ENCODE measurements at regions not wholly inside any gene's neighbourhood (a gene's known extent, or its start where the extent isn't known, plus 50 kb on each side); places are given as distances from the start of the nearest gene placed in this dataset.
"Not testable (repeated sequence)": the region's sequence is repeated elsewhere in the genome, so short reads cannot be mapped to it uniquely, and the experiment has no call there.

DNA sequence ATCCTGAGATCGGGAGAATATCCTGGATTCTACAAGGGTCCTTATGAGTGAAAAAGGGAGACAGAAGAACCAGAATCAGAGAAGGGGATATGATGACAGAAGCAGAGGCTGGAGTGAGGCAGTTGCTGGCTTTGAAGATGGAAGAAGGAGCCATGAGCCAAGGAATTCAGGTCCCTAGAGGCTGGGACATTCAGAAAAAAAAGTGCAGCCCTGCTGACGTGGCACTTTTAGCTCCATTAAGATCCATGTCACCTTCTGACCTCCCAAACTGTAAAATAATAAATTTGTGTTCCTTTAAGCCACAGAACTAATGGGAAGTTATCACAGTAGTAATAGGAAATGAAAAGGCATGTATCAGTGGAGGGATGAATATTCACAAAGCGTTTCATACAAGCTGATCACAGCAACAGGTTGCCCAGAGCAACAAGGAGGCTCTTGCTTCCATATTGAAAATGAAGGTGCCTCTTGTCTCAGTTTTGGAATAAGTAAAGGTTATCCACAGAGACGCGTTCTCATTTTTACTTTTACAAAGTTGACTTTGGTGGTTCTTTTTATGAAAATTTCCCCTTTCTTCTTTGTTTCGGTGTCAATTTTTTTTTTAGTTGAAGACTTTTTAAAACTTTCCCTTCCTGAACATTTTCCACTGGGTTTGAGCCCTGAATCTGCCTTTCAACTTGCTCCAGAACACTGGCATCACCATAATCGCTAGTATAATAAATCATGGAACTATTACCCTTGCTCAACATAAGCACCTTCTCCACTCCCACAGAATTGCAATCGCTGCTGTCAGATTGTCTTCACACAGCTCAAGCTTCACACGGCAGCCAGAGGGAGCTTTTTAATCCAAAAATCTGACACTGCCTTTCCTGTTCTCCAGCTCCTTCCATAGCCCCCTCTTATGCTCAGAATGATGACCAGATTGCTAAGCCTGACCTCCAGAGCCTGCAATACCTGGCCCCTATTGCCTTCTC lies 127.6 kb upstream of the RBPJ start:
- Histone ChIP-seq H3K23ac (ENCODE audit: low read length) (no peak overlapping the region), H4K8ac (ENCODE audit: low read depth, low read length) (no peak overlapping the region), H2AK5ac (ENCODE audit: low read length) (no peak overlapping the region), H3K79me2 (ENCODE audit: control insufficient read depth, insufficient read depth, low read length) (no peaks in the 10 kb centered on the region), H3K36me3 (ENCODE audit: control insufficient read depth, insufficient read depth, low read length) (no peaks in the 10 kb centered on the region), H3K79me1 (ENCODE audit: low read length) (no peaks in the 10 kb centered on the region), H3K27me3 (ENCODE audit: insufficient read depth, low read length, poor library complexity) (no peaks in the 10 kb centered on the region), H4K5ac (ENCODE audit: low read length) (no peak overlapping the region), H3K27ac (ENCODE audit: low read depth, low read length) (no peak overlapping the region), H2BK5ac (ENCODE audit: low read length) (no peak overlapping the region), H3K9ac (ENCODE audit: low read length) (no peak overlapping the region), H3K18ac (ENCODE audit: low read length) (no peak overlapping the region), H2BK15ac (replicated peaks; ENCODE audit: low read depth) (no peak overlapping the region), H2BK120ac (ENCODE audit: low read depth, low read length) (no peak overlapping the region), H3K4me1 (ENCODE audit: control insufficient read depth, low read depth, low read length) (no peaks in the 10 kb centered on the region), H3K4me2 (ENCODE audit: low read length) (no peak overlapping the region), H3K56ac (ENCODE audit: low read length) (peak overlapping the region; percentile 22), H3K4ac (ENCODE audit: low read depth, low read length) (no peak overlapping the region), H3K4me3 (ENCODE audit: low read length) (no peak overlapping the region)
- no peak for DNase-seq
- no CpG with 5 or more reads among the region's 9 CpGs for WGBS (ENCODE audit: extremely low coverage, insufficient coverage, low lambda C conversion rate)

DNA sequence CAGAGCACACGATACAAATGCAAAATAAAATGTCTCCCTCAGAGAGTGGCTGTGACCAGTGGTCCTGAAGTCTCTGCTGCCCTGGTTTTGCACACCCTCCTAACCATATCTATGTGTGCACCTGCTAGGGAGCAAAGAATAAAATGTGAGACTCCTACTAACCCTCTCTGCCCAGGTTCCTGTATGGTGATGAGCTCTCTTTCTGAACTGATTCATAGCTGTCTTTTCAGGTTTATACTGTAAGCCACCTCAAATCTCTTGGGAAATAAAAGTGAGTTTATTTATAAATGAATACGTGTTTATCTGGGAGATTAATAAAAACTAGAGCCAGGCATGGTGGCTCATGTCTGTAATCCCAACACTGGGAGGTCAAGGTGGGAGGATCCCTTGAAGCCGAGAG lies 126.0 kb upstream of the RBPJ start:
- H3K4me1 ChIP-seq (ENCODE audit: control insufficient read depth, low read depth, low read length) = no peaks in the 10 kb centered on the region
- no peak overlapping the region for H3K27ac ChIP-seq (ENCODE audit: low read depth, low read length)
- no peak overlapping the region for H3K4me3 ChIP-seq (ENCODE audit: low read length)
- H3K36me3 ChIP-seq (ENCODE audit: control insufficient read depth, insufficient read depth, low read length) = no peaks in the 10 kb centered on the region
- H3K56ac ChIP-seq (ENCODE audit: low read length) = no peak overlapping the region
- no peak overlapping the region for H2BK5ac ChIP-seq (ENCODE audit: low read length)
- no peak overlapping the region for H3K23ac ChIP-seq (ENCODE audit: low read length)
- no peak overlapping the region for H3K18ac ChIP-seq (ENCODE audit: low read length)
- no peak for DNase-seq
- no peak overlapping the region for H4K8ac ChIP-seq (ENCODE audit: low read depth, low read length)
- no peak overlapping the region for H2AK5ac ChIP-seq (ENCODE audit: low read length)
- no peak overlapping the region for H4K5ac ChIP-seq (ENCODE audit: low read length)
- no peak overlapping the region for H2BK120ac ChIP-seq (ENCODE audit: low read depth, low read length)
- H2BK15ac ChIP-seq (replicated peaks; ENCODE audit: low read depth) = no peak overlapping the region
- H3K27me3 ChIP-seq (ENCODE audit: insufficient read depth, low read length, poor library complexity) = no peaks in the 10 kb centered on the region
- H3K79me2 ChIP-seq (ENCODE audit: control insufficient read depth, insufficient read depth, low read length) = no peaks in the 10 kb centered on the region
- no peak overlapping the region for H3K9ac ChIP-seq (ENCODE audit: low read length)
- no peak overlapping the region for H3K4ac ChIP-seq (ENCODE audit: low read depth, low read length)
- no peak overlapping the region for H3K4me2 ChIP-seq (ENCODE audit: low read length)
- H3K79me1 ChIP-seq (ENCODE audit: low read length) = no peaks in the 10 kb centered on the region
- WGBS (ENCODE audit: extremely low coverage, insufficient coverage, low lambda C conversion rate) = no CpG with 5 or more reads among the region's 3 CpGs

DNA sequence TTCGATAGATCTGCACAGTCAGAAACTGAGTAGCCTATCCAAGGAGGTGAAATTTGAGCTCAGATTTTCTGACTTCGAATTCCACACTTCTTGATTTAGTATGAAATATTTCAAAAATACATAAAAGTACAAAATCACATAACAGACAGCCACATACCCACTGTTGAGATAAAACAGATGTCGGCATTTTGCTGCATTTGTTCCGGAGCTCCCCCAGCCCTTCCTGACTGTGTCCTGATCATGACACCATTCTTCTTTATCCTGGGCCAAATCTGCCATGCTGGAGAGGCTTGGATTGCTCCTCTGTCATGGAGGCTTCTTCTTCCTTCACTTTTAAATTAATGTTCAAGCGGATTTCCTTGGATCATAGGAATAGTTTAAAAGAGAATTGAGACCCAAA lies 124.2 kb upstream of the RBPJ start:
- no peak overlapping the region for H4K8ac ChIP-seq (ENCODE audit: low read depth, low read length)
- no peak overlapping the region for H2BK5ac ChIP-seq (ENCODE audit: low read length)
- no peak overlapping the region for H3K9ac ChIP-seq (ENCODE audit: low read length)
- no peak overlapping the region for H3K23ac ChIP-seq (ENCODE audit: low read length)
- H3K27me3 ChIP-seq (ENCODE audit: insufficient read depth, low read length, poor library complexity) = no peaks in the 10 kb centered on the region
- no peak overlapping the region for H3K18ac ChIP-seq (ENCODE audit: low read length)
- no peak overlapping the region for H2BK15ac ChIP-seq (replicated peaks; ENCODE audit: low read depth)
- no peak overlapping the region for H2BK120ac ChIP-seq (ENCODE audit: low read depth, low read length)
- WGBS (ENCODE audit: extremely low coverage, insufficient coverage, low lambda C conversion rate) = no CpG with 5 or more reads among the region's 5 CpGs
- no peaks in the 10 kb centered on the region for H3K4me1 ChIP-seq (ENCODE audit: control insufficient read depth, low read depth, low read length)
- H3K27ac ChIP-seq (ENCODE audit: low read depth, low read length) = no peak overlapping the region
- no peak overlapping the region for H4K5ac ChIP-seq (ENCODE audit: low read length)
- H3K4ac ChIP-seq (ENCODE audit: low read depth, low read length) = no peak overlapping the region
- no peaks in the 10 kb centered on the region for H3K79me2 ChIP-seq (ENCODE audit: control insufficient read depth, insufficient read depth, low read length)
- H3K4me3 ChIP-seq (ENCODE audit: low read length) = no peak overlapping the region
- H2AK5ac ChIP-seq (ENCODE audit: low read length) = no peak overlapping the region
- no peaks in the 10 kb centered on the region for H3K36me3 ChIP-seq (ENCODE audit: control insufficient read depth, insufficient read depth, low read length)
- H3K56ac ChIP-seq (ENCODE audit: low read length) = no peak overlapping the region
- no peak for DNase-seq
- no peak overlapping the region for H3K4me2 ChIP-seq (ENCODE audit: low read length)
- no peaks in the 10 kb centered on the region for H3K79me1 ChIP-seq (ENCODE audit: low read length)

DNA sequence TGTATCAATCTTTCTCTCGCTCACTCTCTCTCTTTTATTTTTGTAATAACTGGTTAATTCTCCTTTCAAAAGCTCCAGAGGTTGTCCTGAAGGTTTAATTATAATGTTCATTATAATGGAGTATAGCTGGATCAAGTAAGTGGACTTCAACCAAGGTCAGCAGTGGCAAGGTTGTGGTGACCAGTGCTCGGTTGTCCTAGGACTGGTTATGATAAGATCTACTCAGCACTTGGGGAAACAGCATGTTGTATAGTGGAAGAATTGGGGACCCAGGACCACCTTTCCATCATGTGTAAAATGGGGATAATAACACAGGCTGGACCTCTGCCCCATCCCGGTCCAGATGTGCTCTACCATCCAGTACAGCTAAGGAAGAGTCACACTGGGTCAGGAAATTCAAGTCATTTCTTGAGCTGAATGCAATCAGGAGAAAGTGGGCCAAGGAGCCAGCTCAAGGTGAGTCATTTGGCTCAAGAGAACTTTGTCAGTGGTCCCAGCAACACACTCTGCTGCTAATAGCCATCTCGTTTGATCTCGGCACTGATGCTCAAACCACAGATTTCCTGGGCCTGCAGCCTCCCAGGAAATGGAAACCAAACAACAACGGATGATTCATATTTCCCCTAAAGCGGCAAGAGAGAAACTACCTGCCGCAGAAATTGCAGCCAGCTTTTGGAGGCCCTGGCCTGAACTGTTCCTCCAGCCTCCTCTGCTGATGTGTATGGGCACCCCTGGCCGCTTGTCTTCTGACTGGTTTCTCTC lies 123.6 kb upstream of the RBPJ start:
- WGBS (ENCODE audit: extremely low coverage, insufficient coverage, low lambda C conversion rate) = no CpG with 5 or more reads among the region's 9 CpGs
- Histone ChIP-seq H3K27ac (ENCODE audit: low read depth, low read length) (no peak overlapping the region), H3K4ac (ENCODE audit: low read depth, low read length) (no peak overlapping the region)

DNA sequence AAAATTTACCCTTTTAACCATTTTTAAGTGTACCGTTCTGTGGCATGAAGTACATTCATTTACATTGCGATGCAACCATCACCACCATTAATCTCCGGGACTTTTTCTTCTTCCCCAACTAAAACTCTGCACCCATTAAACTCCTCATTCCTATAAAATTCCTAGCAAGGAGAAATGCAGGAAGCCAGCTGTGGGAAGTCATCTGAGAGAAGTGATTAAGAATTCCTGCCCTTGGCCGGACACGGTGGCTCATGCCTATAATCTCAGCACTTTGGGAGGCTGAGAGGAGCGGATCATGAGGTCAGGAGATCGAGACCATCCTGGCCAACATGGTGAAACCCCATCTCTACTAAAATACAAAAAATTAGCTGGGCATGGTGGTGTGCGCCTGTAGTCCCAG lies 121.9 kb upstream of the RBPJ start:
- not testable (repeated sequence) for H3K9ac ChIP-seq (ENCODE audit: low read length); H3K79me1 ChIP-seq (ENCODE audit: low read length); H3K23ac ChIP-seq (ENCODE audit: low read length); H3K56ac ChIP-seq (ENCODE audit: low read length); H2BK120ac ChIP-seq (ENCODE audit: low read depth, low read length); H3K18ac ChIP-seq (ENCODE audit: low read length); H4K5ac ChIP-seq (ENCODE audit: low read length); DNase-seq; H2BK15ac ChIP-seq (replicated peaks; ENCODE audit: low read depth); H2AK5ac ChIP-seq (ENCODE audit: low read length); H3K4me1 ChIP-seq (ENCODE audit: control insufficient read depth, low read depth, low read length); H3K27me3 ChIP-seq (ENCODE audit: insufficient read depth, low read length, poor library complexity); H3K4me2 ChIP-seq (ENCODE audit: low read length); H3K79me2 ChIP-seq (ENCODE audit: control insufficient read depth, insufficient read depth, low read length); H2BK5ac ChIP-seq (ENCODE audit: low read length); H3K4me3 ChIP-seq (ENCODE audit: low read length); H3K36me3 ChIP-seq (ENCODE audit: control insufficient read depth, insufficient read depth, low read length); H3K27ac ChIP-seq (ENCODE audit: low read depth, low read length); H4K8ac ChIP-seq (ENCODE audit: low read depth, low read length); H3K4ac ChIP-seq (ENCODE audit: low read depth, low read length)
- no CpG with 5 or more reads among the region's 8 CpGs for WGBS (ENCODE audit: extremely low coverage, insufficient coverage, low lambda C conversion rate)

More for the DNA sequence above, 123.6 kb upstream of the RBPJ start:
- Histone ChIP-seq H3K23ac (ENCODE audit: low read length) (no peak overlapping the region), H4K5ac (ENCODE audit: low read length) (no peak overlapping the region), H3K79me2 (ENCODE audit: control insufficient read depth, insufficient read depth, low read length) (no peaks in the 10 kb centered on the region), H3K9ac (ENCODE audit: low read length) (no peak overlapping the region), H3K79me1 (ENCODE audit: low read length) (no peaks in the 10 kb centered on the region), H3K4me1 (ENCODE audit: control insufficient read depth, low read depth, low read length) (no peaks in the 10 kb centered on the region), H2BK120ac (ENCODE audit: low read depth, low read length) (no peak overlapping the region), H3K27me3 (ENCODE audit: insufficient read depth, low read length, poor library complexity) (no peaks in the 10 kb centered on the region), H2BK15ac (replicated peaks; ENCODE audit: low read depth) (no peak overlapping the region), H4K8ac (ENCODE audit: low read depth, low read length) (no peak overlapping the region), H2AK5ac (ENCODE audit: low read length) (no peak overlapping the region), H3K4me3 (ENCODE audit: low read length) (no peak overlapping the region), H2BK5ac (ENCODE audit: low read length) (no peak overlapping the region), H3K4me2 (ENCODE audit: low read length) (no peak overlapping the region), H3K36me3 (ENCODE audit: control insufficient read depth, insufficient read depth, low read length) (no peaks in the 10 kb centered on the region), H3K56ac (ENCODE audit: low read length) (no peak overlapping the region), H3K18ac (ENCODE audit: low read length) (no peak overlapping the region)
- DNase-seq = no peak

Data from mesendoderm (in vitro differentiated cells).